GM12878 (cell line): ENCODE measurements at regions not wholly inside any gene's neighbourhood (a gene's known extent, or its start where the extent isn't known, plus 50 kb on each side); places are given as distances from the start of the nearest gene placed in this dataset.

Experiments used
- ATAC-seq: fragments of 200-7000 bp; cut with Tn5 transposase; 3 replicates; pipeline ENCODE4 v1.9.1; 2020; ENCODE audit warnings: mild to moderate bottlenecking, moderate library complexity
- BruUV-seq: library from RNA; stranded (reverse); fragments of 400-500 nt; replicated peaks from 2 replicates; lab custom pipeline; 2021; lab: Mats Ljungman, UMichigan
- CTCF ChIA-PET: fragments of 300-600 bp; sonication (Branson Sonifier 250); formaldehyde crosslinking; extraction: SDS; loops from one replicate; lab custom pipeline; 2021; ENCODE audit warnings: inconsistent platforms; lab: Yijun Ruan, JAX
- POLR2A ChIA-PET: fragments of 350-600 bp; formaldehyde crosslinking; extraction: SDS; loops from one replicate; lab custom pipeline; 2021; ENCODE audit warnings: inconsistent platforms; lab: Charles Lee
- RAD21 ChIA-PET: fragments of 300-600 bp; sonication (Branson Sonifier 250); formaldehyde crosslinking; loops from one replicate; lab custom pipeline; 2023; ENCODE audit warnings: antibody characterized with exemption; ENCODE audit not compliant: unreplicated experiment; lab: Charles Lee
- SMC1A ChIA-PET: fragments of 300-600 bp; sonication (Branson Sonifier 250); formaldehyde crosslinking; loops from one replicate; lab custom pipeline; 2023; ENCODE audit not compliant: unreplicated experiment, uncharacterized antibody; lab: Charles Lee
- DNase-seq: peaks from one replicate; pipeline ENCODE4 v3.0.0-alpha.2; 2011; ENCODE audit warnings: low read depth, low spot score
- FAIRE-seq: peaks from 3 replicates; lab custom pipeline; 2011; peaks lifted over from hg19 to GRCh38; lab: Jason Lieb, UNC
- H2AFZ ChIP-seq: 2 replicates; pipeline ENCODE4 v1.6.0; 2011; ENCODE audit warnings: low read depth, low read length, control low read depth; ENCODE audit not compliant: control insufficient read depth
- H3K27ac ChIP-seq: 2 replicates; pipeline ENCODE4 v1.5.1; 2011; ENCODE audit warnings: control low read depth; ENCODE audit not compliant: control insufficient read depth, insufficient read depth
- H3K27me3 ChIP-seq, 2 experiments: replicated peaks in 1 of 2; 2 replicates each; pipeline versions ENCODE4 v1.6.0 to v1.6.1; 2011; ENCODE audit warnings: low read length in 1 of 2; ENCODE audit not compliant: control insufficient read depth in 2 of 2, insufficient read depth in 2 of 2
- H3K36me3 ChIP-seq, 2 experiments: 2 replicates each; pipeline ENCODE4 v1.5.1; 2011; ENCODE audit warnings: low read length in 1 of 2; ENCODE audit not compliant: control insufficient read depth in 2 of 2, insufficient read depth in 2 of 2
- H3K4me1 ChIP-seq: 2 replicates; pipeline ENCODE4 v1.6.1; 2011; ENCODE audit warnings: mild to moderate bottlenecking, low read length, moderate library complexity, mixed read lengths; ENCODE audit not compliant: control insufficient read depth, insufficient read depth
- H3K4me2 ChIP-seq: 2 replicates; pipeline ENCODE4 v1.6.0; 2011; ENCODE audit warnings: control low read depth; ENCODE audit not compliant: control insufficient read depth, insufficient read depth
- H3K4me3 ChIP-seq: fragments of 200-600 bp; sonication (generic); 2 replicates; pipeline ENCODE4 v1.5.1; 2016
- H3K79me2 ChIP-seq: 2 replicates; pipeline ENCODE4 v1.6.0; 2011; ENCODE audit warnings: low read length; ENCODE audit not compliant: control insufficient read depth, insufficient read depth
- H3K9ac ChIP-seq: 2 replicates; pipeline ENCODE4 v1.8.0; 2011; ENCODE audit warnings: low read length, control low read depth, mixed read lengths; ENCODE audit not compliant: control insufficient read depth, insufficient read depth
- H3K9me3 ChIP-seq: replicated peaks from 3 replicates; pipeline ENCODE4 v1.5.1; 2011; ENCODE audit warnings: mild to moderate bottlenecking, low read length; ENCODE audit not compliant: control insufficient read depth, insufficient read depth
- H4K20me1 ChIP-seq: 2 replicates; pipeline ENCODE4 v1.6.0; 2011; ENCODE audit not compliant: control insufficient read depth, insufficient read depth
- CHD1 ChIP-seq: IDR thresholded peaks from 2 replicates; pipeline ENCODE4 v1.6.1; 2012; ENCODE audit warnings: low read depth, low read length, improper control_type of control experiment
- EED ChIP-seq: sonication (generic); IDR thresholded peaks from 2 replicates; pipeline ENCODE4 v1.6.1; 2016; ENCODE audit warnings: antibody characterized with exemption, low read depth
- IKZF2 ChIP-seq, 2 experiments: fragments of 450-650 bp; IDR thresholded peaks; 2 replicates each; pipeline ENCODE4 v1.6.1; 2017; ENCODE audit warnings: mild to moderate bottlenecking in 2 of 2, moderate library complexity in 2 of 2
- IRF3 ChIP-seq: fragments of 450-650 bp; IDR thresholded peaks from 2 replicates; pipeline ENCODE4 v1.6.1; 2014; ENCODE audit warnings: mild to moderate bottlenecking
- MEF2A ChIP-seq: IDR thresholded peaks from 2 replicates; pipeline ENCODE4 v1.6.1; 2011; ENCODE audit warnings: low read depth, mild to moderate bottlenecking, low read length, moderate library complexity; ENCODE audit not compliant: insufficient read depth
- MLLT1 ChIP-seq: fragments of 450-650 bp; IDR thresholded peaks from 2 replicates; pipeline ENCODE4 v1.6.1; 2016; ENCODE audit warnings: mild to moderate bottlenecking
- NR2F1 ChIP-seq: fragments of 450-650 bp; conservative IDR thresholded peaks from 2 replicates; pipeline ENCODE4 v1.6.1; 2017; ENCODE audit warnings: mild to moderate bottlenecking
- POLR2AphosphoS2 ChIP-seq: IDR thresholded peaks from 2 replicates; pipeline ENCODE4 v1.6.1; 2011; ENCODE audit warnings: low read depth, mild to moderate bottlenecking, low read length, improper control_type of control experiment, moderate library complexity
- RB1 ChIP-seq: fragments of 450-650 bp; formaldehyde crosslinking; IDR thresholded peaks from 2 replicates; pipeline ENCODE4 v1.6.1; 2017; ENCODE audit warnings: mild to moderate bottlenecking, borderline replicate concordance
- SREBF1 ChIP-seq: IDR thresholded peaks from 2 replicates; pipeline ENCODE4 v1.6.1; 2012; ENCODE audit warnings: mild to moderate bottlenecking, low read length
- ZNF384 ChIP-seq: IDR thresholded peaks from 2 replicates; pipeline ENCODE4 v1.6.1; 2012; ENCODE audit warnings: low read depth, mild to moderate bottlenecking, low read length, improper control_type of control experiment, borderline replicate concordance
- ZSCAN29 ChIP-seq: fragments of 450-650 bp; IDR thresholded peaks from 2 replicates; pipeline ENCODE4 v1.6.1; 2017; ENCODE audit warnings: mild to moderate bottlenecking, moderate library complexity
- in situ Hi-C: fragments of 300-500 bp; cut with MboI; formaldehyde crosslinking; loops from 9 replicates; pipeline ENCODE4 v1.14.3; 2018; ENCODE audit warnings: mixed read lengths
- intact Hi-C: fragments of 100-400 bp; cut with micrococcal nuclease; formaldehyde crosslinking; loops from one replicate; pipeline ENCODE4 v1.14.2; 2022; ENCODE audit not compliant: unreplicated experiment
- TF ChIP-seq, protein P1 (sequence below): fragments of 450-650 bp; IDR thresholded peaks from 2 replicates; pipeline ENCODE4 v1.6.1; 2018; ENCODE audit warnings: mild to moderate bottlenecking, low read depth, moderate library complexity; ENCODE audit not compliant: partially characterized antibody
- TF ChIP-seq, protein P2 (sequence below): IDR thresholded peaks from 2 replicates; pipeline ENCODE4 v1.6.1; 2011; ENCODE audit warnings: low read depth, low read length, improper control_type of control experiment, borderline replicate concordance
- TF ChIP-seq, protein P3 (sequence below): fragments of 450-650 bp; IDR thresholded peaks from 2 replicates; pipeline ENCODE4 v1.6.1; 2017; ENCODE audit warnings: borderline replicate concordance

DNA sequence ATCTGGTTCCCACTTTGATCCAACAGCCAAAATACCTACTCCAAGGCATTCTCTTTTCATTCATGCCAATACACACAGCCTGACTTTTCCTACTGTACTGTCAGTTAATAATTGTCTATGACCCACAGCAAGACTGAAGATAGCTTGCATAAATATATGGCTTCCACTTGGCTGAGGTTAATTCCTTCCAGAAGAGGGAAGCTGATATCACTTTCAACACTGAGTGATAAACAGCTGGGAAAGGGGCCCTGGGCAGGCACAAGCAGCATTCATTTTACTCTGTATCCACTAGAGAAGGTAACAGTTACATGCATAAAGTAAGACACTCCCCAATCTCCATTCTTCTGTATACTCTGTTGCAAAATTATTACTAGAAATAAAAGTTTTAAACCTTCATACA is 200.2 kb upstream of the UGT8 start:
- FAIRE-seq = no peak

More for the DNA sequence above, 200.2 kb upstream of the UGT8 start:
- Histone ChIP-seq H3K4me1 (no peaks in the 10 kb centered on the region), H2AFZ (no peak overlapping the region), H3K4me2 (no peak overlapping the region), H3K79me2 (no peaks in the 10 kb centered on the region), H3K9ac (no peak overlapping the region), H3K27me3 (no peaks in the 10 kb centered on the region; a peak in 1 of 4 replicates), H3K9me3 (no peaks in the 10 kb centered on the region), H4K20me1 (no peaks in the 10 kb centered on the region)
- in situ Hi-C loops = loop anchor here (10.0 kb wide), 1 partner anchor 296 kb away; no protein-coding TSS in a partner anchor
- DNase-seq (no peak), ATAC-seq (no peak)
- ChIA-PET RAD21 (no interaction called here), POLR2A (interaction anchor here (0.6 kb wide), 1 partner anchor 116 kb away, joined by 3 read pairs; no protein-coding TSS in a partner anchor)
- TF ChIP-seq MEF2A = no peak
- no peak for TF ChIP-seq NR2F1
- no peak for TF ChIP-seq IKZF2 (IDR thresholded peaks at IDR 0.05)
- TF ChIP-seq RB1 = no peak
- no peak for TF ChIP-seq IRF3
- TF ChIP-seq, protein P1, sequence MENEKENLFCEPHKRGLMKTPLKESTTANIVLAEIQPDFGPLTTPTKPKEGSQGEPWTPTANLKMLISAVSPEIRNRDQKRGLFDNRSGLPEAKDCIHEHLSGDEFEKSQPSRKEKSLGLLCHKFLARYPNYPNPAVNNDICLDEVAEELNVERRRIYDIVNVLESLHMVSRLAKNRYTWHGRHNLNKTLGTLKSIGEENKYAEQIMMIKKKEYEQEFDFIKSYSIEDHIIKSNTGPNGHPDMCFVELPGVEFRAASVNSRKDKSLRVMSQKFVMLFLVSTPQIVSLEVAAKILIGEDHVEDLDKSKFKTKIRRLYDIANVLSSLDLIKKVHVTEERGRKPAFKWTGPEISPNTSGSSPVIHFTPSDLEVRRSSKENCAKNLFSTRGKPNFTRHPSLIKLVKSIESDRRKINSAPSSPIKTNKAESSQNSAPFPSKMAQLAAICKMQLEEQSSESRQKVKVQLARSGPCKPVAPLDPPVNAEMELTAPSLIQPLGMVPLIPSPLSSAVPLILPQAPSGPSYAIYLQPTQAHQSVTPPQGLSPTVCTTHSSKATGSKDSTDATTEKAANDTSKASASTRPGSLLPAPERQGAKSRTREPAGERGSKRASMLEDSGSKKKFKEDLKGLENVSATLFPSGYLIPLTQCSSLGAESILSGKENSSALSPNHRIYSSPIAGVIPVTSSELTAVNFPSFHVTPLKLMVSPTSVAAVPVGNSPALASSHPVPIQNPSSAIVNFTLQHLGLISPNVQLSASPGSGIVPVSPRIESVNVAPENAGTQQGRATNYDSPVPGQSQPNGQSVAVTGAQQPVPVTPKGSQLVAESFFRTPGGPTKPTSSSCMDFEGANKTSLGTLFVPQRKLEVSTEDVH = no peak
- TF ChIP-seq, protein P2, sequence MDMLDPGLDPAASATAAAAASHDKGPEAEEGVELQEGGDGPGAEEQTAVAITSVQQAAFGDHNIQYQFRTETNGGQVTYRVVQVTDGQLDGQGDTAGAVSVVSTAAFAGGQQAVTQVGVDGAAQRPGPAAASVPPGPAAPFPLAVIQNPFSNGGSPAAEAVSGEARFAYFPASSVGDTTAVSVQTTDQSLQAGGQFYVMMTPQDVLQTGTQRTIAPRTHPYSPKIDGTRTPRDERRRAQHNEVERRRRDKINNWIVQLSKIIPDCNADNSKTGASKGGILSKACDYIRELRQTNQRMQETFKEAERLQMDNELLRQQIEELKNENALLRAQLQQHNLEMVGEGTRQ = no peak
- no peak for TF ChIP-seq SREBF1
- no peak for TF ChIP-seq ZNF384
- TF ChIP-seq ZSCAN29 = no peak
- TF ChIP-seq POLR2AphosphoS2 = no peak
- no peak for TF ChIP-seq MLLT1
- TF ChIP-seq, protein P3, sequence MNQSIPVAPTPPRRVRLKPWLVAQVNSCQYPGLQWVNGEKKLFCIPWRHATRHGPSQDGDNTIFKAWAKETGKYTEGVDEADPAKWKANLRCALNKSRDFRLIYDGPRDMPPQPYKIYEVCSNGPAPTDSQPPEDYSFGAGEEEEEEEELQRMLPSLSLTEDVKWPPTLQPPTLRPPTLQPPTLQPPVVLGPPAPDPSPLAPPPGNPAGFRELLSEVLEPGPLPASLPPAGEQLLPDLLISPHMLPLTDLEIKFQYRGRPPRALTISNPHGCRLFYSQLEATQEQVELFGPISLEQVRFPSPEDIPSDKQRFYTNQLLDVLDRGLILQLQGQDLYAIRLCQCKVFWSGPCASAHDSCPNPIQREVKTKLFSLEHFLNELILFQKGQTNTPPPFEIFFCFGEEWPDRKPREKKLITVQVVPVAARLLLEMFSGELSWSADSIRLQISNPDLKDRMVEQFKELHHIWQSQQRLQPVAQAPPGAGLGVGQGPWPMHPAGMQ = no peak
- no peak for TF ChIP-seq EED
- TF ChIP-seq CHD1 = no peak
- TF ChIP-seq, all 136 proteins: peak for 0
- ChIA-PET CTCF (interaction anchor here (1.6 to 1.8 kb wide), 2 partner anchors 10 to 261 kb away, joined by 4 to 9 read pairs; no protein-coding TSS in a partner anchor), SMC1A (no interaction called here)
- no TSS peak for BruUV-seq
- Histone ChIP-seq H3K27ac (no peak overlapping the region), H3K4me3 (no peak overlapping the region), H3K36me3 (no peaks in the 10 kb centered on the region)
- intact Hi-C loops = no loop called here
